Brain microvascular endothelial cell (primary cell): ENCODE measurements at regions not wholly inside any gene's neighbourhood (a gene's known extent, or its start where the extent isn't known, plus 50 kb on each side); places are given as distances from the start of the nearest gene placed in this dataset.
"Not testable (repeated sequence)": the region's sequence is repeated elsewhere in the genome, so short reads cannot be mapped to it uniquely, and the experiment has no call there.

Experiments
- DNase-seq: peaks from one replicate; pipeline ENCODE4 v3.0.0-alpha.2; 2020
- H3K27ac ChIP-seq: fragments of 250-450 bp; sonication (Bioruptor Pico); 2 replicates; pipeline ENCODE4 v1.5.1; 2020; ENCODE audit warnings: mild to moderate bottlenecking, moderate library complexity
- H3K27me3 ChIP-seq: fragments of 250-450 bp; sonication (Bioruptor Pico); replicated peaks from 2 replicates; pipeline ENCODE4 v1.5.1; 2020; ENCODE audit warnings: mild to moderate bottlenecking
- H3K36me3 ChIP-seq: fragments of 250-450 bp; sonication (Bioruptor Pico); replicated peaks from 2 replicates; pipeline ENCODE4 v1.5.1; 2020; ENCODE audit warnings: mild to moderate bottlenecking
- H3K4me3 ChIP-seq: 2 replicates; pipeline ENCODE4 v1.5.1; 2011; ENCODE audit warnings: low read depth, mild to moderate bottlenecking, control low read depth, low read length, moderate library complexity
- in situ Hi-C: cut with HindIII; loops from 2 replicates; pipeline ENCODE4 v1.10.0; 2017; ENCODE audit warnings: low sequenced_read_pairs, low pct_ligation_motif_present
- TF ChIP-seq, protein P1 (sequence below): IDR thresholded peaks from 2 replicates; pipeline ENCODE4 v1.5.1; 2011; ENCODE audit warnings: low read depth, mild to moderate bottlenecking, moderate library complexity, low read length, control low read depth, inconsistent platforms; ENCODE audit errors: missing control alignments

DNA sequence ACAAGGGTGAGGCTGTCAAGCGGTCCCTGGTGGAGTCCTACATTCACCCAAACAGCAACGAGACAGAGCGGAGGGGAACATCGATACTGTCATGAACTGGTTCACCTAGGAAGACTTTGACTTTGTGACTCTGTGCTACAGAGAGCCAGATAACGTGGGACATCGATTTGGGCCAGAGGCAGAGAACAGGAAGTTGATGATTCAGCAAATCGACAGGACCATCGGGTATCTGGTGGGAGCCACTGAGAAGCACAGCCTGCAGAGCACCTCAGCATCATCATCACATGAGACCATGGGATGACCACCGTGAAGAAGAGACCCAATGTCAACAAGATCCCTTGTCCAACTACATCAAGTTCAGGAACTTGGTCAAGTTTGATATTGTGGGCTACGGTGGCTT is 104.1 kb upstream of the DRD5 start:
- H3K36me3 ChIP-seq, in situ Hi-C loops, H3K4me3 ChIP-seq, DNase-seq, H3K27ac ChIP-seq, H3K27me3 ChIP-seq: not testable (repeated sequence)

DNA sequence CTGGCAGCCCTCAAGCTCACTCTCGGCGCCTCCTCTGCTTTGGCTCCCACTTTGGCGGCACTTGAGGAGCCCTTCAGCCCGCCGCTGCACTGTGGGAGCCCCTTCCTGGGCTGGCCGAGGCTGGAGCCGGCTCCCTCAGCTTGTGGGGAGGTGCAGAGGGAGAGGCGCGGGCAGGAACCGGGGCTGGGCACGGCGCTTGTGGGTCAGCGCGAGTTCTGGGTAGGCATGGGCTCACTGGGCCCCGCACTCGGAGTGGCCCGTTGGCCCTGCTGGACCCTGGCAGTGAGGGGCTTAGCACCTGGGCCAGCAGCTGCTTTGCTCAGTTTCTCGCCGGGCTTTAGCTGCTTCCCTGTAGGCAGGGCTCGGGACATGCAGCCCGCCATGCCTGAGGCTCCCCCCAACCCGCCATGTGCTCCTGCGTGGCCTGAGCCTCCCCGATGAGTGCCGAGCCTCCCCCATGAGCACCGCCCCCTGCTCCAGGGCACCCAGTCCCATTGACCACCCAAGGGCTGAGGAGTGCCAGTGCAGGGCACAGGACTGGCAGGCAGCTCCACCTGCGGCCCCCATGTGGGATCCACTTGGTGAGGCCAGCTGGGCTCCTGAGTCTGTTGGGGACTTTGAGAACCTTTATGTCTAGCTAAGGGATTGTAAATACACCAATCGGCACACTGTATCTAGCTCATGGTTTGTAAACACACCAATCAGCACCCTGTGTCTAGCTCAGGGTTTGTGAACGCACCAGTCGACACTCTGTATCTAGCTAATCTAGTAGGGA is 101.5 kb upstream of the DRD5 start:
- H3K27ac ChIP-seq, result no peak overlapping the region
- H3K4me3 ChIP-seq, result no peak overlapping the region
- no peak for DNase-seq
- H3K36me3 ChIP-seq, result no peaks in the 10 kb centered on the region
- H3K27me3 ChIP-seq, result no peaks in the 10 kb centered on the region
- in situ Hi-C loops, result no loop called here
- TF ChIP-seq, protein P1, sequence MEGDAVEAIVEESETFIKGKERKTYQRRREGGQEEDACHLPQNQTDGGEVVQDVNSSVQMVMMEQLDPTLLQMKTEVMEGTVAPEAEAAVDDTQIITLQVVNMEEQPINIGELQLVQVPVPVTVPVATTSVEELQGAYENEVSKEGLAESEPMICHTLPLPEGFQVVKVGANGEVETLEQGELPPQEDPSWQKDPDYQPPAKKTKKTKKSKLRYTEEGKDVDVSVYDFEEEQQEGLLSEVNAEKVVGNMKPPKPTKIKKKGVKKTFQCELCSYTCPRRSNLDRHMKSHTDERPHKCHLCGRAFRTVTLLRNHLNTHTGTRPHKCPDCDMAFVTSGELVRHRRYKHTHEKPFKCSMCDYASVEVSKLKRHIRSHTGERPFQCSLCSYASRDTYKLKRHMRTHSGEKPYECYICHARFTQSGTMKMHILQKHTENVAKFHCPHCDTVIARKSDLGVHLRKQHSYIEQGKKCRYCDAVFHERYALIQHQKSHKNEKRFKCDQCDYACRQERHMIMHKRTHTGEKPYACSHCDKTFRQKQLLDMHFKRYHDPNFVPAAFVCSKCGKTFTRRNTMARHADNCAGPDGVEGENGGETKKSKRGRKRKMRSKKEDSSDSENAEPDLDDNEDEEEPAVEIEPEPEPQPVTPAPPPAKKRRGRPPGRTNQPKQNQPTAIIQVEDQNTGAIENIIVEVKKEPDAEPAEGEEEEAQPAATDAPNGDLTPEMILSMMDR, result no peak

DNA sequence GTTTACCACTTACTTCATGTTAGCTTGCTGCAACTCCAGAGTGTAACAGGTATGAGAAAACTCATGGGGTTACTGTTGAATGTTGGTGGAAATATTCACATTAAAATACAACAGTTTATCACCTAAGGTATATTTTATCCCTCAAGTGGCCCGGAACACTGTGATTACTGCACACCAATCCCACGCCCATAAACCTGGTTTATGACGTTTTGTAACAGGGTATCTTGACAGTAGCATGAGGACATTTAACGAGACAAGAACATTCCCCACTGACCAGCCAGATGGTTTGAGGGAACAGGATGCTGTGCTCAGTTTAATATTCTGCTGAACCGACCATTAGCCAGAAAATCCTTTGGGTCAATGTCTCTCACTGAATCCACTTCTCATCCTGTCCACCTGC is 98.3 kb upstream of the DRD5 start:
- H3K36me3 ChIP-seq, H3K27ac ChIP-seq, H3K4me3 ChIP-seq, in situ Hi-C loops, DNase-seq, H3K27me3 ChIP-seq: not testable (repeated sequence)

DNA sequence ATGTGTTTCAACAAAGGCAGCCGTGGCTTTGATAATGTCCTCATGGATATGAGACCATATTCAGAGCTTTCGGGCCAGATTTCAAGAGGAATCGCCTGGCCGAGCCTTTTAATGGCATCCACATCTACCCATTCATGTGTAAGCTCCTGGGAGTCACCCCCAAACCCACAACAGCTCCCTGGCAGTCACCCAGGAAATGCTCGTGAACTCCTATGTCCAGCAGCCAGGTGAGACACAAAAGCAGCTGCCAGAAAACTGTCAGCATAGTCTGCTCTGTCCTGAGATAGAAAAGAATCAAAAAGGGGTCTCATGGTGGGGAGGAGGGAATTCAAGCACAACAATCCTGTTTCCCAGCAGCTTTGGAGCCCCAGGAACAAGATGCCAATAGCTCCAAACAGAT is 96.4 kb upstream of the DRD5 start:
- H3K36me3 ChIP-seq, DNase-seq, H3K27ac ChIP-seq, H3K4me3 ChIP-seq, H3K27me3 ChIP-seq, in situ Hi-C loops: not testable (repeated sequence)

DNA sequence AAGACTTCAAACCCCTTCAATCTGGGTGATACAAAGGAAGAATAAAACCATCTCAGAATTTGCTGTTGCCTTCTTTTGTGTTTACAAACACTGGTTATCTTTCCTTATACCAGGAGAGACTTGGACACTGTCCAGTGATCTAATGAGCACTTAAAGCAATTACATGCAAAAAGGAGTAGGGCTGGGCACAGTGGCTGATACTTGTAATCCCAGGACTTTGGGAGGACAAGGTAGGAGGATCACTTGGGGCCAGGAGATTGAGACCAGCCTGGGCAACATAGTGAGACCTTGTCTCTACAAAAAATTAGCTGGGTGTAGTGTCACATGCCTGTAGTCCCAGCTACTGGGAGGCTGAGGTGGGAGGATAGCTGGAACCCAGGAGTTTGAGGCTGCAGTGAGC is 95.7 kb upstream of the DRD5 start:
- in situ Hi-C loops, result no loop called here
- H3K36me3 ChIP-seq, result no peaks in the 10 kb centered on the region
- no peak for DNase-seq

DNA sequence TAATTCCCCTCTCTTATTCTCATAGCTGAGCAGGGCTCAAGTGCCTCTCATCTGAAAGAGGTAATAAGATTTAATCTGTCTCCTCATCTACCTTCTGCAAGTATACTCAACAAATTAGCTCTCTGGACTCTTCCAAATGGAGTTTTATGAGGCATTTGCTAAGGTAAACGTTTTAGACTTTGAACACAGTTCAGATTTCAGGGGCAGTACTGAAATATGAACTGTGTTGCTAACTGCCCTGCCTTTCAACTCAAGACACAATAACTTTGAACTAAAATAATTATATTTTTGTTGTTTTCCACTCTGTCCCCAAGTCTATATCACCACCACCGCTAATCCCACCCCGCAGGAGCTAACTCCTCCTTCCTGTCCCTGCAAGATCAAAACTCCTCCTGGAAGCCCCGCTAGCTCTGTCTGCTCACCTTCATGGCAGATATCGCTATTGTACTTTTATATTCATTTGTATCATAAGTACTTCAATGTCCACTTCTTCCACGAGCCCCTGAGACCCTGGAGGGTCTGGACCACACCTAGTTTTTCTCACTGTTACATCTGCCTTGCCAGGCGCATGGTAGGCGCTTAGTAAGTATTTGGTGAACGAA is 90.7 kb upstream of the DRD5 start:
- H3K4me3 ChIP-seq, result peak overlapping the region; percentile 38
- H3K27ac ChIP-seq, H3K36me3 ChIP-seq, H3K27me3 ChIP-seq, in situ Hi-C loops, DNase-seq: not testable (repeated sequence)

More for the DNA sequence above, 95.7 kb upstream of the DRD5 start:
- H3K27me3 ChIP-seq, result no peaks in the 10 kb centered on the region
- TF ChIP-seq, protein P1, result no peak
- H3K27ac ChIP-seq, result no peak overlapping the region
- H3K4me3 ChIP-seq, result no peak overlapping the region

DNA sequence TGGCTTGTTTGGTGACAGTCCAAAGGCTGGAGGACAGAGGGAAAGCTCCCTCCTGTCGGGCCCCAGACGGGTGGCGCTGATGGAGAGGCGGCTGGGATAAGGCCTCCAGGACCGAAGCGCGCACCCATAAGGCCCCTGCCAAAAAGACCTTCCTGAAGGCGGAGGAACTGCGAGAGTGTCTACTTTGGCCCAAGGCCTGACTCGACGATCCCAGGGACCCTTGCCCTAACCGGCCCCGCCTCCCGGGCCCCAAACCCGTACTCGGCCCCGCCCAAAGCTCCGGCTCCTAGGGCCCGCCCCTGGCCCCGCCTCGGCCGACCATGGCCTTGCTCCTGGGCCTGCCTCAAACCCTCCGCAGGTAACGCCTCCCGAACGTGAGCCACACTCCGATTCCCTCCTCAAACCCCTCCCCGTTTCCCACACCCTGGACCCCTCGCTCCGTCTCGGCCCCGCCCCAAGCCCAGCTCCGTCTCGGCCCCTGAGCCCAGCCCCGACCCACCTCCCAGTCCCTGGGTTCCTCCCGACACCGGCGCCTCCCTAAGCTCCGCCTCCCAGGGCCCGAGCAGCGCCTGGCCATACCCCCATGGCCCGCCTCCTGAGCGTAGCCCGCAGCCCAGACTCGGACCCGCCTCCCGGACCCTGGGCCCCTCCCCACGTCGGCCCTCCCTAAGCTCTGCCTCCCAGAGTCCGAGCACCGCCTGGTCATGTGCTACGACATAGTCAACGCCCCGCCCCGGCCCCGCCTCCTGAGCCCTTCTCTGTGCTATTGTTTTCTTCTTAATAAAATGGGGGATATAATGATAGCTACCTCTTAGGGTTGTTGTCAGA is 90.0 kb upstream of the DRD5 start:
- TF ChIP-seq, protein P1, result no peak
- Histone ChIP-seq H3K36me3 (no peaks in the 10 kb centered on the region), H3K4me3 (peak overlapping the region; percentile 38), H3K27ac (no peak overlapping the region), H3K27me3 (no peaks in the 10 kb centered on the region)
- in situ Hi-C loops, result no loop called here
- DNase-seq, result peak; percentile 89

DNA sequence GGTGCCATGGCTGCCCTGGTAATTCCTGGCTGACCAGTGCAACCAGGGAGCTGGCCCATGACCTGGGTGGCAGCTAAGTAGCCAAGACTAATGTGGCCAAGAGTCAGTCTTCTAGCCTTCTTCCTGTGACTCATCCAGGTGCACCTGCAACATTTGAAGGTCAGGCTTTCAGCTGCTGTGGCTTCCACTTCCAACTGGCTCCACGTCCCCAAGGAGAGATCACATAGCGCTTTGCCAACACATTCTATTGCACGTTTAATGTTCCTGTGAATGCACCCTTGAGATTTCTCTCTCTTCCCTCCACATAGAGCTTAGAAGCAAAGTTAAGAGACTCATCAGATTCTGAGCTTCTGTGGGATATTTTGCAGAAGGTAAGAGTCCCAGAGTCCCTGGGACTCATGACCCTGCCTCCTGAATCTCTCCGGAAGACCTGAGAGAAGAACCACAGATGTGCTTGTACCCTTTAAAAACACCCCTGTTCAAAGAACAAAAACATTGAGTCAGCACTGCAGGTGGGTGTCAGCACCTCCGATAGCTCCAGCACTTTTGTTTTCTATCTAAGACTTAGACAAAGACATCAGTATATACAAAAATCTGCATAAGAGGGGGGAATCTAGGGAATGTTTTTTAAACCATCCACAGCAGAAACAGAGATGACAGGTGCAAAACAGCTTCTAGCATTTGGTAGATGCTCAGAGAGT is 88.5 kb upstream of the DRD5 start:
- H3K36me3 ChIP-seq, DNase-seq, H3K27me3 ChIP-seq, in situ Hi-C loops, H3K27ac ChIP-seq, H3K4me3 ChIP-seq: not testable (repeated sequence)

DNA sequence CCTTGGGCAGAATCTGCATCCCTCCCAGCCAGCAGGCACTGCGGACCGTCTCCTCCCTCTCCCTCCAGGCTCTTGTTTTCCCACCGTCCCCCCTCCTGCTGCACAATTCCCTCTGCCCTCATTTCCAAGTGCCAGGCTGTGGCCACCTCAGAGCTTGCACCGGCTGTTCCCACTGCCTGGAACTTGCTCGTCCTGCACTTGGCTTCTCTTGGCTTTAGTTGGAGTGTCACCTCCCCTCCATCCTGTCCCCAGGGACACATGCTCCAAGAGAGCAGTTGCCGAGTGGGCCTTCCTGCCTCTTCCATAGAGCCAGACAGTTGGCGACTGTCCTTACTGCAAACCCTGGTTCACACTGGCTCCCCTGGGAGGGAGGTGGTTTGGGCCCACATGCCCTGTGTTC is 87.0 kb upstream of the DRD5 start:
- in situ Hi-C loops, H3K27me3 ChIP-seq, H3K36me3 ChIP-seq, DNase-seq, H3K4me3 ChIP-seq, H3K27ac ChIP-seq: not testable (repeated sequence)

DNA sequence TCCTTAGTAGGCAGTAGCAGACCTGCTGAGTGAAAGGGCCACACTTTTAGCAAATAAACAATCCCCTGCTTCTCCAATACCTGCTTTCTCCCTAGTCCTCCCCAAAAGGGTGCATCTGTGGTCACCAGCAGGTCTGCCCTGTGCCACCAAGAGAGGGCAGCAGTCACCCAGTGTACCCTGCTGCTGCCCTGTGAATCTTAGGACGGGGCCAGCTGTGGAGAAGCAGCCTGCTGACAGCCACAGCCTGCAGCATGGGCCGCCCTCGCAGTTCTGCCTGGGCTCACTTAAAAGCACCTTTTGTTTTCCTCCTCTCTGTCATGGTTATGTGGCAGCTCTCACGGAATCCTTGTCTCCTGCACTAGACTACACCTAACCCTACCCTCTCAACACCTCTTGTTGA is 85.4 kb upstream of the DRD5 start:
- H3K4me3 ChIP-seq, H3K27me3 ChIP-seq, H3K36me3 ChIP-seq, H3K27ac ChIP-seq, DNase-seq, in situ Hi-C loops: not testable (repeated sequence)
